GM13977 (cell line): ENCODE measurements at regions not wholly inside any gene's neighbourhood (a gene's known extent, or its start where the extent isn't known, plus 50 kb on each side); places are given as distances from the start of the nearest gene placed in this dataset.

ENCODE experiments used
- DNase-seq: peaks from one replicate; pipeline ENCODE4 v3.0.0; 2012; ENCODE audit warnings: low spot score
- in situ Hi-C: fragments of 300-500 bp; cut with MboI; formaldehyde crosslinking; loops from one replicate; pipeline ENCODE4 v1.12.0; 2022; ENCODE audit warnings: low sequenced_read_pairs, low pct_unique_long_range_greater_than_20kb, mixed read lengths, inconsistent platforms; ENCODE audit not compliant: unreplicated experiment
- TF ChIP-seq, protein P1 (sequence below): IDR thresholded peaks from 2 replicates; pipeline ENCODE4 v1.5.1; 2012; ENCODE audit warnings: mild to moderate bottlenecking, control low read depth; ENCODE audit not compliant: insufficient read depth; ENCODE audit errors: extremely low read depth, missing control alignments

DNA sequence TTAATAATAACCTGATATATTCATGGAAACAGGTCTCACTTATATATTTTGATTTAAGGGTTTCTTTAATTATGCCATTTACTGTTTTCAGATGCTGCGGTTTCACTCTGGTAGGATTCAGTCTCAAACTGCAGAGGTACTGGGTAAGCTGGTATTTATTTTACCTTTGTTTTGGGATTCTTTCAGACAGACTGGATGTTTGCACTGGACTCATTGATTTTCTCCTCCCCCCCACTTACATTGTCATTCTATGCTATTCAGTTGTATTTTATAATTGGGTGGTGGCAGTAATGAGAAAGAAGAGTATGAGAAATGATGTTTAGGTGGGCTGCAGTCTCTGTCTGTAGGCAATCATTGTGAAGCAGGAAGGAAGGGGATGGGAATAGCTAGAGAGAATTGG, 155.6 kb downstream of the AQP4 start:
- no peak for DNase-seq
- TF ChIP-seq, protein P1, sequence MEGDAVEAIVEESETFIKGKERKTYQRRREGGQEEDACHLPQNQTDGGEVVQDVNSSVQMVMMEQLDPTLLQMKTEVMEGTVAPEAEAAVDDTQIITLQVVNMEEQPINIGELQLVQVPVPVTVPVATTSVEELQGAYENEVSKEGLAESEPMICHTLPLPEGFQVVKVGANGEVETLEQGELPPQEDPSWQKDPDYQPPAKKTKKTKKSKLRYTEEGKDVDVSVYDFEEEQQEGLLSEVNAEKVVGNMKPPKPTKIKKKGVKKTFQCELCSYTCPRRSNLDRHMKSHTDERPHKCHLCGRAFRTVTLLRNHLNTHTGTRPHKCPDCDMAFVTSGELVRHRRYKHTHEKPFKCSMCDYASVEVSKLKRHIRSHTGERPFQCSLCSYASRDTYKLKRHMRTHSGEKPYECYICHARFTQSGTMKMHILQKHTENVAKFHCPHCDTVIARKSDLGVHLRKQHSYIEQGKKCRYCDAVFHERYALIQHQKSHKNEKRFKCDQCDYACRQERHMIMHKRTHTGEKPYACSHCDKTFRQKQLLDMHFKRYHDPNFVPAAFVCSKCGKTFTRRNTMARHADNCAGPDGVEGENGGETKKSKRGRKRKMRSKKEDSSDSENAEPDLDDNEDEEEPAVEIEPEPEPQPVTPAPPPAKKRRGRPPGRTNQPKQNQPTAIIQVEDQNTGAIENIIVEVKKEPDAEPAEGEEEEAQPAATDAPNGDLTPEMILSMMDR, result no peak
- in situ Hi-C loops, result no loop called here

DNA sequence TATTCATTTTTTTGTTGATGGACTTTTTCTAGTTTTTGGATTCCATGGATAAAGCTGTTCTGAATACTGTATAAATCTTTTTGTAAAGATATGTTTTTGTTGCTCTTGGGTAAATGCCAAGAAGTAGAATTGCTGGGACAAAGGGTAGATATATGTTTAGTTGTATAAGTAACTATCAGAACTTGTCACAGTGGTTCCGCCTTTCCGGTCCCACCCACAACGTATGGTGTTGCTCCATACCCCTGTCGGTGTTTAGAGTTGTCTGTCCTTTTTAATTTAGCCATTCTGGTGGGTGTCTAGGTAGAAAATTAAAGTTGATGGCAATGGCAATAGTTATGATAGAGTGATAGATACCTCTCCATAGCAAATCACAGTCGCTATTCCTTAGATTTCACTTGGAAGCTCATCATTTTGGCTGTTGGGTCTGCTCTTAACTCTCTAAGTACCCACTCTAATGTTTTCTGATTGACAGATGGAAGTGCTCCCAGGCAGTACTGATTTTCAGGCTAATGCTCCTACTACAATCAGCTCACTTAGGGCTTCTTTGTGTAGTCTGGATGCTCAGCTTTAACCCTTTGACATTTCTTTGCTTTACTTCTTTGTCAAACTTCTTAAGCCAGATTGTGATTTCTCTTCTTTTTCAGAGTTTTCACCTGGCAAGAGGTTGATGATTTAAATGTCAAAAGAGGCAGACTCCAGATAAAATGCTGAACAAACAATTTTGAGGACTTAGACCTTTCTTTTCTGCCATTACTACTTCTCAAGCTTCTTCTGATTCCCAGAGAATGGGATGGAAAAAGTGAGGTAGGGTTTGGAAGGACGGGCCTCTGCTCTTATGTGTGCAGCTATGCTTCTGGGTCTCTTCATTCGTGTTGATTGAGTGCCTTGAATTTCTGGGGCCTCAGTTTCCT, 156.4 kb downstream of the AQP4 start:
- in situ Hi-C loops, result no loop called here
- TF ChIP-seq, protein P1, result no peak
- DNase-seq, result no peak

DNA sequence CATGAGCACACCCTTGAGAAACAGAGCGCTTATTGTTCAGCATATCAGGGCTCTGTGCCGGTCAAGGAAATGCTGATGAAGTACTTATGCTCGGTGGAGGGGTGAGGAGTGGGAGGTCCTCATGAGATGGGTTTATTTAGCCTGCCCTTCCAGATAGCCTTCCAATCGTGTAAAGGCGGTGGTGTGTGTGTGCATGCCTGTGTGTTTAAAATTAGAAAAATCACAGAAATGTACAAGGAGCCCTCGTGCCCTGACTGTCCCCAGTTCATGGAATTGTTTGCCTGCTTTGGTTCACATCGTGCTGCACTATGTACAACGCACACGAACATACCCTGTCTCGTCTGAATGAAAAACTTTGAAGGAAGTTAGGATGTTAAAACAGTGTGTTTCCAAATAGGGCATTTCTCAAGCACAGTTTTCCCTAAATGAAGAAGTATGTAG, 158.6 kb downstream of the AQP4 start:
- TF ChIP-seq, protein P1, result no peak
- in situ Hi-C loops, result no loop called here
- no peak for DNase-seq

DNA sequence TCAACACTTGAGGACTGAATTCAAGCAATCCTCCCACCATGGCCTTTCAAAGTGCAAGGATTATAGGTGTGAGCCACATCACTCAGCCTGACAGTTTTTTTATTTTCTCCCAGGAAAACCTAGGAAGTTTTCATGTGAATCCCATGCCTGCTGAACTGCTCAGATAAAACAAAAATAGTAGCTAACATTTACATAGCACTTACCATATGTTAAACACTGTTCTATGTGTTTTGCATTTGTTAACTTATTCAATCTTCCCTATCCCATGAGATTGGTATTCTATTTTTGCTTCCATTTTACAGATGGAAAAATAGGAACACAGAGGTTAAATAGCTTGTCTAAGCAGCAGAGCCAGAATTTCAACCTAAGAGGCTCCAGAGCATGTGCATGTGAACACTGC, 157.4 kb upstream of the KCTD1 start:
- TF ChIP-seq, protein P1, result no peak
- no peak for DNase-seq
- in situ Hi-C loops, result no loop called here

DNA sequence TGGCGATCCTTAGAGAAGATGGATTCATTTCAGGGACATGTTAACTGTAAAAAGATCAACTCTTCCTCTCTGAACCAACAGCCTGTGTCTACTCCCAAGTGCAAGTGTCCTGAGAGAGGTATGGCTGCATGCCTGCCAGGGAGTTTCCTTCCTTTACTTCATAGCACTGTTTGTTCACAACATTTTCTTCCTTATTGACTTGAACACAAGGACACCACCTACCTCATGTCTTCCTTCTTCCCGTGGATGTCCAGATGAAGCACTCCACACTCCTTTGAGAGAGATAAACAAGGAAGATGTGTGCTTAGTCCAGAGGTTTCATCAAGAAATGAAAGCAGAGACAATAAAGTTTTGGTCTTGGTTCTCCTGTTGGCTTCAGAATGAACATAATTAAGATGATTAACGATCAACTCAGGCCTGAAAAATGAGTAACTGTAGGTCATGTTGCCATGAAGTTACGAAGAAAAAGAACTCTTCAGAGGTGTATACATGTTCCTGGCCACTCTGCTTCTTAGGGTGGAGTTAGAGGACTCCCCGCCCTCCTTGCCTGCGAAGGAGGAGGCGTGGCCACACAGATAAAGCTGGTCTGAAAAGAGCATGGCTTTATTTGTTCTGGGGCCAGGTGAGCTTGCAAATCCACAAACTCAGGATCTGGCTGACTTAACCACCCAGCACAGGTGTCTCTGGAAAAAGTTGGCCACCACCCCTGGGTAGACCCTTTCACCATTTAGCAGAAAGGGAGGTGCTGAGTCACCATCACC, 155.0 kb upstream of the KCTD1 start:
- in situ Hi-C loops, result no loop called here
- DNase-seq, result no peak
- TF ChIP-seq, protein P1, result no peak

DNA sequence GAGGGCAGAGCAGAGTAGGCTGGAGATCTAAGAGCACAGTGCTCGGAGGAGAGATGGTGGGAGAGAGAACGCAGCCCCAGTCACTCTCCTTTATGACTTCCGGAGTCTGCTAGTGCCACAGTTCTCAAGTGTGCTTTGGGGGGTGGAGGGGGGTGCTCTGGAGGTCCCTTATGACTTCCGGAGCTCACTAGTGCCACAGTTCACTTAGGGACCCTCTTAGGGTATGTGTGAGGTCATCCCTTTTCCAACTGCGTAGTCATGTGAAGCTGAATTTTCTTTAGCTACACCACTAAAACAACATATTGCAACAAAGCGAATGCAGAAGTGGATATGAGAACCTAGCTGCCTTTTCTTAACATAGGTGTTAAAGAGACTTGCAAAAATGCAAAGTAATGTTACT, 153.7 kb upstream of the KCTD1 start:
- in situ Hi-C loops, result no loop called here
- no peak for DNase-seq
- TF ChIP-seq, protein P1, result no peak
